ENCODE measurements at regions not wholly inside any gene's neighbourhood (a gene's known extent, or its start where the extent isn't known, plus 50 kb on each side); places are given as distances from the start of the nearest gene placed in this dataset.

- WGBS, 2 donors = 31 to 37% methylated on average over 9 of the region's 9 CpGs
- intact Hi-C loops (cut with DNase I) = no loop called here
- no peak overlapping the region for H3K4me3 ChIP-seq
- DNase-seq (peak; percentile 59 to 83 (median 71)), FAIRE-seq (no peak), ATAC-seq (peak; percentile 53 to 74 (median 65))
- no peaks in the 10 kb centered on the region for H3K9me3 ChIP-seq
- peaks cover 8 to 21% (median 20%) of the 10 kb centered on the region in 3 donors for H3K4me1 ChIP-seq
- no peaks in the 10 kb centered on the region for H3K27me3 ChIP-seq
- peak overlapping the region; percentile 47 to 86 (median 74) for H3K27ac ChIP-seq
- TF ChIP-seq, protein P1, sequence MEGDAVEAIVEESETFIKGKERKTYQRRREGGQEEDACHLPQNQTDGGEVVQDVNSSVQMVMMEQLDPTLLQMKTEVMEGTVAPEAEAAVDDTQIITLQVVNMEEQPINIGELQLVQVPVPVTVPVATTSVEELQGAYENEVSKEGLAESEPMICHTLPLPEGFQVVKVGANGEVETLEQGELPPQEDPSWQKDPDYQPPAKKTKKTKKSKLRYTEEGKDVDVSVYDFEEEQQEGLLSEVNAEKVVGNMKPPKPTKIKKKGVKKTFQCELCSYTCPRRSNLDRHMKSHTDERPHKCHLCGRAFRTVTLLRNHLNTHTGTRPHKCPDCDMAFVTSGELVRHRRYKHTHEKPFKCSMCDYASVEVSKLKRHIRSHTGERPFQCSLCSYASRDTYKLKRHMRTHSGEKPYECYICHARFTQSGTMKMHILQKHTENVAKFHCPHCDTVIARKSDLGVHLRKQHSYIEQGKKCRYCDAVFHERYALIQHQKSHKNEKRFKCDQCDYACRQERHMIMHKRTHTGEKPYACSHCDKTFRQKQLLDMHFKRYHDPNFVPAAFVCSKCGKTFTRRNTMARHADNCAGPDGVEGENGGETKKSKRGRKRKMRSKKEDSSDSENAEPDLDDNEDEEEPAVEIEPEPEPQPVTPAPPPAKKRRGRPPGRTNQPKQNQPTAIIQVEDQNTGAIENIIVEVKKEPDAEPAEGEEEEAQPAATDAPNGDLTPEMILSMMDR (IDR thresholded peaks at IDR 0.05) = peak; percentile 30 to 57 (median 48)
- no peaks in the 10 kb centered on the region for H3K36me3 ChIP-seq
Measured at GRCh38 chr2:43024515-43025011, 201.8 kb downstream of the ZFP36L2 start.

GRCh38 chr2:43023791-43024514 is 202.5 kb downstream of the ZFP36L2 start:
- H3K4me1 ChIP-seq = peaks cover 8 to 21% (median 20%) of the 10 kb centered on the region in 3 donors
- H3K4me3 ChIP-seq = no peak overlapping the region
- intact Hi-C loops (cut with DNase I) = no loop called here
- TF ChIP-seq, protein P1 (IDR thresholded peaks at IDR 0.05) = no peak
- H3K27ac ChIP-seq = peak overlapping the region in 3 of 4 donors; percentile 47 to 84 (median 64)
- no peaks in the 10 kb centered on the region for H3K9me3 ChIP-seq
- 73 to 83% methylated on average over 6 of the region's 6 CpGs for WGBS, 2 donors
- FAIRE-seq (no peak), DNase-seq (peak in 2 of 6 donors; percentile 28 to 55), ATAC-seq (no peak)
- H3K36me3 ChIP-seq = no peaks in the 10 kb centered on the region
- H3K27me3 ChIP-seq = no peaks in the 10 kb centered on the region

DNA sequence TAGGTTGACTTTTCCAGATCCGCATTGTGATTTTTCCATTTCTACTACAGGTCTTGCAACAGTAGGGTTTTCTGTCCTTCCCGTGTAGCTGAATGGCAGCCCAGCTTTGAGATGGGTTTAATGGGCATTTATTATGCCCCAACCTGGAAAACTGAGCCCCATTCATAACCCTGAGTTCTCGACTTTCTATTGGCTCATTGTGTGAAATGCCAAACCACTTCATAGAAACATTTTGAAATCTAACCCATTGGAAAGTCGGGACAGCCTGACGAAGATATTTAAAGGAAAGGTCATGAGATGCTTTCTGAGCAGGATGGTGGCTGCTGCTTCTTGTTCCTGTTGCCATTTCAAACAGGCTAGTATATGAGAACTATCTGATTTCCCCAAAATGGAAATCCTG is 203.5 kb downstream of the ZFP36L2 start:
- Histone ChIP-seq H3K27me3 (no peaks in the 10 kb centered on the region), H3K9me3 (no peaks in the 10 kb centered on the region), H3K27ac (no peak overlapping the region), H3K4me3 (no peak overlapping the region), H3K36me3 (no peaks in the 10 kb centered on the region), H3K4me1 (peaks cover 8 to 21% (median 20%) of the 10 kb centered on the region in 3 donors)
- ATAC-seq (no peak), DNase-seq (no peak), FAIRE-seq (no peak)
- 91 to 92% methylated on average over 5 of the region's 5 CpGs for WGBS, 2 donors
- intact Hi-C loops (cut with DNase I) = no loop called here
- TF ChIP-seq, protein P1 (IDR thresholded peaks at IDR 0.05) = no peak

- Histone ChIP-seq H3K4me3 (no peak overlapping the region), H3K27ac (peak overlapping the region in 2 of 4 donors; percentile 61 to 66), H3K9me3 (no peaks in the 10 kb centered on the region), H3K4me1 (peaks cover 8 to 21% (median 20%) of the 10 kb centered on the region in 3 donors), H3K36me3 (no peaks in the 10 kb centered on the region), H3K27me3 (no peaks in the 10 kb centered on the region)
- TF ChIP-seq, protein P1 (IDR thresholded peaks at IDR 0.05) = peak in 3 of 4 donors; percentile 7 to 25 (median 13)
- FAIRE-seq (no peak), ATAC-seq (peak; percentile 22 to 56 (median 44)), DNase-seq (peak in 5 of 6 donors; percentile 43 to 77 (median 70))
- intact Hi-C loops (cut with DNase I) = no loop called here
- WGBS, 2 donors = 73 to 75% methylated on average over 13 to 19 of the region's 19 CpGs
Measured at GRCh38 chr2:43021791-43022509, 204.5 kb downstream of the ZFP36L2 start.

All from pancreas (tissue), 10 donors.